Neural progenitor cell (in vitro differentiated cells): ENCODE measurements at regions not wholly inside any gene's neighbourhood (a gene's known extent, or its start where the extent isn't known, plus 50 kb on each side); places are given as distances from the start of the nearest gene placed in this dataset.

ENCODE experiments used
- DNase-seq: peaks from one replicate; pipeline ENCODE4 v3.0.0-alpha.2; 2016; ENCODE audit warnings: low spot score
- H2AFZ ChIP-seq: fragments of 200-600 bp; sonication (generic); replicated peaks from 2 replicates; pipeline ENCODE4 v1.6.1; 2016; ENCODE audit warnings: antibody characterized with exemption
- H3F3A ChIP-seq: fragments of 200-600 bp; sonication (generic); 2 replicates; pipeline ENCODE4 v1.6.1; 2016; ENCODE audit warnings: antibody characterized with exemption, low read depth
- H3K27ac ChIP-seq: fragments of 200-600 bp; sonication (generic); 2 replicates; pipeline ENCODE4 v1.5.1; 2016; ENCODE audit warnings: mild to moderate bottlenecking
- H3K27me3 ChIP-seq: fragments of 200-600 bp; sonication (generic); 2 replicates; pipeline ENCODE4 v1.6.1; 2016; ENCODE audit warnings: mild to moderate bottlenecking, moderate library complexity
- H3K36me3 ChIP-seq: fragments of 200-600 bp; sonication (generic); 2 replicates; pipeline ENCODE4 v1.5.1; 2016
- H3K4me1 ChIP-seq: fragments of 200-600 bp; sonication (generic); 2 replicates; pipeline ENCODE4 v1.6.1; 2016; ENCODE audit warnings: mixed run types
- H3K4me2 ChIP-seq: fragments of 200-600 bp; sonication (generic); 2 replicates; pipeline ENCODE4 v1.6.1; 2016
- H3K4me3 ChIP-seq: fragments of 200-600 bp; sonication (generic); 2 replicates; pipeline ENCODE4 v1.5.1; 2016
- H3K79me2 ChIP-seq: fragments of 200-600 bp; sonication (generic); 2 replicates; pipeline ENCODE4 v1.6.1; 2016; ENCODE audit warnings: low read depth
- H3K9ac ChIP-seq: fragments of 200-600 bp; sonication (generic); 2 replicates; pipeline ENCODE4 v1.6.1; 2016
- H3K9me3 ChIP-seq: fragments of 200-600 bp; sonication (generic); 2 replicates; pipeline ENCODE4 v1.5.1; 2016; ENCODE audit warnings: low read depth
- H4K20me1 ChIP-seq: fragments of 200-600 bp; sonication (generic); 2 replicates; pipeline ENCODE4 v1.6.1; 2016; ENCODE audit warnings: low read depth
- H3K27ac Mint-ChIP-seq: 3 replicates; pipeline ENCODE4 v1.8.0; 2021; ENCODE audit warnings: mixed read lengths
- H3K27me3 Mint-ChIP-seq: 2 replicates; pipeline ENCODE4 v1.8.0; 2022; ENCODE audit warnings: low read depth, mild to moderate bottlenecking, inconsistent platforms, moderate library complexity, mixed read lengths; ENCODE audit not compliant: insufficient read depth
- H3K36me3 Mint-ChIP-seq: 3 replicates; pipeline ENCODE4 v1.8.0; 2021; ENCODE audit warnings: mixed read lengths
- H3K4me1 Mint-ChIP-seq: 3 replicates; pipeline ENCODE4 v1.8.0; 2021; ENCODE audit warnings: mixed read lengths
- H3K4me3 Mint-ChIP-seq: 3 replicates; pipeline ENCODE4 v1.8.0; 2021; ENCODE audit warnings: mild to moderate bottlenecking, moderate library complexity, mixed read lengths
- H3K9me3 Mint-ChIP-seq: 3 replicates; pipeline ENCODE4 v1.8.0; 2020; ENCODE audit warnings: mixed read lengths
- CTCF ChIP-seq: fragments of 200-600 bp; sonication (generic); IDR thresholded peaks from 2 replicates; pipeline ENCODE4 v1.5.1; 2017; ENCODE audit warnings: antibody characterized with exemption, mild to moderate bottlenecking
- EZH2 ChIP-seq: fragments of 200-600 bp; sonication (generic); IDR thresholded peaks from 2 replicates; pipeline ENCODE4 v1.6.1; 2017; ENCODE audit warnings: antibody characterized with exemption, mild to moderate bottlenecking, moderate library complexity
- EZH2phosphoT487 ChIP-seq: fragments of 200-600 bp; sonication (generic); IDR thresholded peaks from 2 replicates; pipeline ENCODE4 v1.6.1; 2017; ENCODE audit warnings: antibody characterized with exemption

DNA sequence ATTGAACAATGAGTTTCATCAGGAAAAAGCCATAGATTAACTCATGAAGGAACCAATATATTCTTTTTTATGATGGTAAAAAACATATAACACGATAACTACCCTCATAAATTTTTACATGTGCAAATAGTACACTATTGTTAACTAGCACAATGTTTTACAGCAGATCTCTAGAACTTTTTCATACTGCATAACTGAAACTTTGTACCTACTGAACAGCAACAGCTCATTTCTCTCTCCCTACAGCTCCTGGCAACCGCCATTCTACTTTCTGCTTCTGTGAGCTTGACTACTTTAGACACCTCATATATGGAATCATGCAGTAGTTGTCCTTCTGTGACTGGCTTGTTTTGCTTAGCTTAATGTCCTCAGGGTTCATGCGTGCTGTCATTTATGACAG is 235.4 kb downstream of the NFKBIZ start:
- no peaks in the 10 kb centered on the region for H3K79me2 ChIP-seq

GRCh38 chr3:102085431-102086176 is 236.3 kb downstream of the NFKBIZ start:
- no peaks in the 10 kb centered on the region for H3K36me3 ChIP-seq
- H3K4me1 Mint-ChIP-seq: peaks cover 15% of the 10 kb centered on the region
- no peak overlapping the region for H3K4me3 ChIP-seq
- no peak overlapping the region for H3K27ac ChIP-seq
- no peak overlapping the region for H3K4me2 ChIP-seq
- H3K27me3 Mint-ChIP-seq: no peaks in the 10 kb centered on the region
- no peak overlapping the region for H3K4me3 Mint-ChIP-seq
- TF ChIP-seq EZH2phosphoT487: no peak
- TF ChIP-seq EZH2: no peak
- no peak for TF ChIP-seq CTCF
- no peaks in the 10 kb centered on the region for H3K27me3 ChIP-seq
- H2AFZ ChIP-seq: no peak overlapping the region
- no peaks in the 10 kb centered on the region for H3K36me3 Mint-ChIP-seq
- peaks cover 26% of the 10 kb centered on the region for H3K4me1 ChIP-seq
- no peaks in the 10 kb centered on the region for H3K9me3 ChIP-seq
- H3K9me3 Mint-ChIP-seq: no peaks in the 10 kb centered on the region
- no peak for DNase-seq
- no peaks in the 10 kb centered on the region for H4K20me1 ChIP-seq
- no peak overlapping the region for H3K27ac Mint-ChIP-seq
- H3F3A ChIP-seq: no peaks in the 10 kb centered on the region
- no peak overlapping the region for H3K9ac ChIP-seq
- H3K79me2 ChIP-seq: no peaks in the 10 kb centered on the region

More for the DNA sequence above, 235.4 kb downstream of the NFKBIZ start:
- Histone ChIP-seq H3K36me3 (no peaks in the 10 kb centered on the region), H3F3A (no peaks in the 10 kb centered on the region), H3K9me3 (no peaks in the 10 kb centered on the region), H2AFZ (no peak overlapping the region), H3K4me2 (no peak overlapping the region), H3K9ac (no peak overlapping the region), H3K4me3 (no peak overlapping the region), H4K20me1 (no peaks in the 10 kb centered on the region), H3K27ac (no peak overlapping the region), H3K27me3 (no peaks in the 10 kb centered on the region), H3K4me1 (peaks cover 21% of the 10 kb centered on the region)
- Mint-ChIP-seq H3K4me3 (no peak overlapping the region), H3K36me3 (no peaks in the 10 kb centered on the region), H3K4me1 (peaks cover 6% of the 10 kb centered on the region), H3K27me3 (no peaks in the 10 kb centered on the region), H3K9me3 (no peaks in the 10 kb centered on the region), H3K27ac (no peak overlapping the region)
- TF ChIP-seq EZH2phosphoT487 (no peak), EZH2 (no peak), CTCF (no peak)
- DNase-seq: no peak

DNA sequence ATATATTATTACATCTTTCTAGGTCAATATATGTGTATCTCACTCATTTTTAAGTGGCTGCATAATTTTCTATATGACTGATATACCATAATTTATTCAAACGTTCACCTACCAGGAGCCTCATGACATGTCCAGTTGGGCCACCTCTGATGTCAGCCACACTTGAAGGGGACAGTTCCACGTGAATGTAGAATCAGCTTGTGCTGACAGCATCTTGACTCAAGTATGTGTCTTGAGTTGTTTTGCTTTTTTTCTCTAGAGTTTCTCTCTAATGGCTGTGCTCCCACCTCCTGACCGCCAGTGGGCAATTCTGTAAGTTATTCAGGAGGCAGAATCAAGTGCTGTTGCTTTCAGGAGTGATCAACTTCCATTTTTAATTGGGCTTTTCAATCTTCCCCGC is 237.9 kb downstream of the NFKBIZ start:
- Histone ChIP-seq H3K27me3 (no peaks in the 10 kb centered on the region), H4K20me1 (no peaks in the 10 kb centered on the region), H3K9me3 (no peaks in the 10 kb centered on the region), H3K4me2 (no peak overlapping the region), H3K4me3 (no peak overlapping the region), H3K4me1 (peaks cover 20% of the 10 kb centered on the region), H3K36me3 (no peaks in the 10 kb centered on the region), H2AFZ (peak overlapping the region; percentile 50), H3F3A (no peaks in the 10 kb centered on the region), H3K27ac (no peak overlapping the region), H3K79me2 (no peaks in the 10 kb centered on the region), H3K9ac (no peak overlapping the region)
- Mint-ChIP-seq H3K36me3 (no peaks in the 10 kb centered on the region), H3K4me1 (peaks cover 18% of the 10 kb centered on the region), H3K9me3 (no peaks in the 10 kb centered on the region), H3K4me3 (no peak overlapping the region), H3K27ac (no peak overlapping the region), H3K27me3 (no peaks in the 10 kb centered on the region)
- no peak for DNase-seq
- TF ChIP-seq EZH2phosphoT487 (no peak), EZH2 (no peak), CTCF (no peak)
